ENCODE measurements at regions not wholly inside any gene's neighbourhood (a gene's known extent, or its start where the extent isn't known, plus 50 kb on each side); places are given as distances from the start of the nearest gene placed in this dataset.
"Not testable (repeated sequence)": the region's sequence is repeated elsewhere in the genome, so short reads cannot be mapped to it uniquely, and the experiment has no call there.

GRCh38 chr1:157437296-157437695 is 115.0 kb downstream of the FCRL5 start:
- H3K4me1 ChIP-seq (ENCODE audit: control insufficient read depth, insufficient read depth, low read length, unreplicated experiment): peaks cover 21% of the 10 kb centered on the region
- H3K79me2 ChIP-seq (ENCODE audit: control insufficient read depth, insufficient read depth, low read length, unreplicated experiment): no peaks in the 10 kb centered on the region
- H3K27ac ChIP-seq (ENCODE audit: low read depth, low read length): no peak overlapping the region
- H2AFZ ChIP-seq (ENCODE audit: low read length, unreplicated experiment): no peak overlapping the region
- H3K27me3 ChIP-seq (ENCODE audit: insufficient read depth, low read length): no peaks in the 10 kb centered on the region
- no peaks in the 10 kb centered on the region for H3K36me3 ChIP-seq (ENCODE audit: insufficient read depth, low read length)
- no peak overlapping the region for H3K4me3 ChIP-seq (ENCODE audit: low read depth, low read length)

DNA sequence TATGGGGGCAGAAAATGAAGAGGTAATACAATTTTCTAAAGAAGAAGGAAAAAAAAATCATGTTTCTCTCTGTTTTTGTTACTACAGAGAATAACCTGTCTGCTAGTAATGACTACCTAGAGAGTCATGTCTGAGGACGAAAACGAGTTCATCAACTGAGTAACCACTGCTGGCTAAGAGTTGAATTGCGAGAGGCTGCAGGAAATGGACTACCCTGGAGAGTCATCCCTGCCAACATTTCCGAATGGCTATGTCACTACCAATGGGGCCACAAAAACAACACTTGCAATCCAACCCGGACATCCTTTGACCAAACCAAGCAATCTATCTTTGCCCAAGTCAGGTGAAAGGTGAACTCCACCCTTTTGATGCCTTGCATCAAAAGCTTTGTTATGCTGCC is 120.6 kb downstream of the FCRL5 start:
- peaks cover 31% of the 10 kb centered on the region for H3K4me1 ChIP-seq (ENCODE audit: control insufficient read depth, insufficient read depth, low read length, unreplicated experiment)
- H2AFZ ChIP-seq (ENCODE audit: low read length, unreplicated experiment): no peak overlapping the region
- H3K36me3 ChIP-seq (ENCODE audit: insufficient read depth, low read length): no peaks in the 10 kb centered on the region
- H3K79me2 ChIP-seq (ENCODE audit: control insufficient read depth, insufficient read depth, low read length, unreplicated experiment): no peaks in the 10 kb centered on the region
- H3K27me3 ChIP-seq (ENCODE audit: insufficient read depth, low read length): no peaks in the 10 kb centered on the region
- H3K27ac ChIP-seq (ENCODE audit: low read depth, low read length): peak overlapping the region; percentile 28; the same call in 1 of the 2 replicates
- peak overlapping the region; percentile 20; the same call in 1 of the 2 replicates for H3K4me3 ChIP-seq (ENCODE audit: low read depth, low read length)

GRCh38 chr1:157429601-157430240 is 122.6 kb downstream of the FCRL5 start:
- H2AFZ ChIP-seq (ENCODE audit: low read length, unreplicated experiment): no peak overlapping the region
- H3K27ac ChIP-seq (ENCODE audit: low read depth, low read length): no peak overlapping the region
- H3K36me3 ChIP-seq (ENCODE audit: insufficient read depth, low read length): no peaks in the 10 kb centered on the region
- H3K4me3 ChIP-seq (ENCODE audit: low read depth, low read length): no peak overlapping the region
- H3K79me2 ChIP-seq (ENCODE audit: control insufficient read depth, insufficient read depth, low read length, unreplicated experiment): no peaks in the 10 kb centered on the region
- H3K4me1 ChIP-seq (ENCODE audit: control insufficient read depth, insufficient read depth, low read length, unreplicated experiment): peaks cover 30% of the 10 kb centered on the region
- no peaks in the 10 kb centered on the region for H3K27me3 ChIP-seq (ENCODE audit: insufficient read depth, low read length)

GRCh38 chr1:157423764-157424163 is 128.6 kb downstream of the FCRL5 start:
- H3K4me3 ChIP-seq (ENCODE audit: low read depth, low read length); H3K27ac ChIP-seq (ENCODE audit: low read depth, low read length); H2AFZ ChIP-seq (ENCODE audit: low read length, unreplicated experiment); H3K27me3 ChIP-seq (ENCODE audit: insufficient read depth, low read length); H3K36me3 ChIP-seq (ENCODE audit: insufficient read depth, low read length); H3K79me2 ChIP-seq (ENCODE audit: control insufficient read depth, insufficient read depth, low read length, unreplicated experiment); H3K4me1 ChIP-seq (ENCODE audit: control insufficient read depth, insufficient read depth, low read length, unreplicated experiment): not testable (repeated sequence)

DNA sequence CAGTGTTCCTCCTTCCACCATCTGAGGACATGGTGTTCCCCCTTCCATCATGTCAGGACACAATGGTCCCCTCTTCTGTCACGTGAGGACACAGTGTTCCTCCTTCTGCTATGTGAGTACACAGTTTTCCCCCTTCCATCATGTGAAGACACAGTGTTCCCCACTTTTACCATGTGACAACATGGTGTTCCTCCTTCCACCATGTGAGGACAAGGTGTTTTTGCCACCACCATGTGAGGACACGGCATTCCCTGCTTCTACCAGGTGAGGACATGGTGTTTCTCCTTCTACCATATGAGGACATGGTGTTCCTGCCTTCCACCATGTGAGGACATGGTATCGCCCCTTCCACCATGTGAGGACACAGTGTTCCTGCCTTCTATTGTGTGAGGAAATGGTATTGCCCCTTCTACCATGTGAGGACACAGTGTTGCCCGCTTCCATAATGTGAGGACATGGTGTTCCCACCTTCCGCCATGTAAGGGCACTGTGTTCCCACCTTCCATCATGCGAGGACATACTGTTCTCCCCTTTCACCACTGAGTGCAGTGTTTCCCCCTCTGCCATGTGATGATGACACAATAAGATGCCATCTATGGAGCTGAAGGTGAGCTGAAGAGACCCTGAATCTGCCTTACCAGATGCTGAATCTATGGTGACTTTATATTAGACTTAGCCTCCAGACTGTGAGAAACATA is 132.3 kb downstream of the FCRL5 start:
- no peak overlapping the region for H3K27ac ChIP-seq (ENCODE audit: low read depth, low read length)
- H3K4me1 ChIP-seq (ENCODE audit: control insufficient read depth, insufficient read depth, low read length, unreplicated experiment): no peaks in the 10 kb centered on the region
- H3K79me2 ChIP-seq (ENCODE audit: control insufficient read depth, insufficient read depth, low read length, unreplicated experiment): no peaks in the 10 kb centered on the region
- peaks cover 7% of the 10 kb centered on the region; the same call in 1 of the 2 replicates for H3K27me3 ChIP-seq (ENCODE audit: insufficient read depth, low read length)
- H2AFZ ChIP-seq (ENCODE audit: low read length, unreplicated experiment): no peak overlapping the region
- no peaks in the 10 kb centered on the region for H3K36me3 ChIP-seq (ENCODE audit: insufficient read depth, low read length)
- H3K4me3 ChIP-seq (ENCODE audit: low read depth, low read length): no peak overlapping the region

- no peaks in the 10 kb centered on the region for H3K79me2 ChIP-seq (ENCODE audit: control insufficient read depth, insufficient read depth, low read length, unreplicated experiment)
- peaks cover 7% of the 10 kb centered on the region; the same call in 1 of the 2 replicates for H3K27me3 ChIP-seq (ENCODE audit: insufficient read depth, low read length)
- no peaks in the 10 kb centered on the region for H3K36me3 ChIP-seq (ENCODE audit: insufficient read depth, low read length)
These were observed 133.7 kb downstream of the FCRL5 start for GRCh38 chr1:157418659-157419058.

GRCh38 chr1:157418231-157418630 is 134.1 kb downstream of the FCRL5 start:
- no peaks in the 10 kb centered on the region for H3K4me1 ChIP-seq (ENCODE audit: control insufficient read depth, insufficient read depth, low read length, unreplicated experiment)
- peaks cover 7% of the 10 kb centered on the region; the same call in 1 of the 2 replicates for H3K27me3 ChIP-seq (ENCODE audit: insufficient read depth, low read length)
- H3K27ac ChIP-seq (ENCODE audit: low read depth, low read length): no peak overlapping the region
- H2AFZ ChIP-seq (ENCODE audit: low read length, unreplicated experiment): no peak overlapping the region
- no peaks in the 10 kb centered on the region for H3K79me2 ChIP-seq (ENCODE audit: control insufficient read depth, insufficient read depth, low read length, unreplicated experiment)
- no peak overlapping the region for H3K4me3 ChIP-seq (ENCODE audit: low read depth, low read length)
- H3K36me3 ChIP-seq (ENCODE audit: insufficient read depth, low read length): no peaks in the 10 kb centered on the region

More at GRCh38 chr1:157418659-157419058, 133.7 kb downstream of the FCRL5 start:
- Histone ChIP-seq H3K27ac (ENCODE audit: low read depth, low read length) (no peak overlapping the region), H3K4me3 (ENCODE audit: low read depth, low read length) (no peak overlapping the region), H2AFZ (ENCODE audit: low read length, unreplicated experiment) (no peak overlapping the region), H3K4me1 (ENCODE audit: control insufficient read depth, insufficient read depth, low read length, unreplicated experiment) (no peaks in the 10 kb centered on the region)

DNA sequence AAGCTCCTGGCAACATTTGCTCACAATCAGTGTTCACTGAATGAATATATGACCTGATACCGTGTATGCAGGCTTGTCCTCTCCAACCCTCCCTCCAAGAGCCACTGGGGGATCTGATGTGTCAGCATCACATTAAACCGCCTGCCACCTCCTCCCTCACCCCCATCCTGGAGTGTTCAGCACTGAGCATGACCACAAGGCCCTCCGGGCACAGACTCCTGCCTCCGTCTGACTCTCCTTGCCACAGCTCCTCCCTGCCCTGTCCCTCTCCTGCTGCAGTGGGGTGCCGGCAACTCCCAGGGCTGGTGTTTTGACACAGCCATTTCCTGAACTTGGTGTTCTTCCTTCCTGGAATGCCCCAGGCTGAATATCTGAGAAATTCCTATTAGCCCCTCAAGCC is 136.7 kb downstream of the FCRL5 start:
- Histone ChIP-seq H3K36me3 (ENCODE audit: insufficient read depth, low read length) (no peaks in the 10 kb centered on the region), H3K4me1 (ENCODE audit: control insufficient read depth, insufficient read depth, low read length, unreplicated experiment) (no peaks in the 10 kb centered on the region), H3K79me2 (ENCODE audit: control insufficient read depth, insufficient read depth, low read length, unreplicated experiment) (no peaks in the 10 kb centered on the region), H3K27me3 (ENCODE audit: insufficient read depth, low read length) (peaks cover 7% of the 10 kb centered on the region; the same call in 1 of the 2 replicates), H2AFZ (ENCODE audit: low read length, unreplicated experiment) (no peak overlapping the region), H3K4me3 (ENCODE audit: low read depth, low read length) (no peak overlapping the region), H3K27ac (ENCODE audit: low read depth, low read length) (no peak overlapping the region)

GRCh38 chr1:157412308-157412707 is 140.0 kb downstream of the FCRL5 start:
- H3K79me2 ChIP-seq (ENCODE audit: control insufficient read depth, insufficient read depth, low read length, unreplicated experiment): no peaks in the 10 kb centered on the region
- H3K27me3 ChIP-seq (ENCODE audit: insufficient read depth, low read length): no peaks in the 10 kb centered on the region
- no peak overlapping the region for H2AFZ ChIP-seq (ENCODE audit: low read length, unreplicated experiment)
- H3K36me3 ChIP-seq (ENCODE audit: insufficient read depth, low read length): no peaks in the 10 kb centered on the region
- H3K4me3 ChIP-seq (ENCODE audit: low read depth, low read length): no peak overlapping the region
- no peaks in the 10 kb centered on the region for H3K4me1 ChIP-seq (ENCODE audit: control insufficient read depth, insufficient read depth, low read length, unreplicated experiment)
- no peak overlapping the region for H3K27ac ChIP-seq (ENCODE audit: low read depth, low read length)

DNA sequence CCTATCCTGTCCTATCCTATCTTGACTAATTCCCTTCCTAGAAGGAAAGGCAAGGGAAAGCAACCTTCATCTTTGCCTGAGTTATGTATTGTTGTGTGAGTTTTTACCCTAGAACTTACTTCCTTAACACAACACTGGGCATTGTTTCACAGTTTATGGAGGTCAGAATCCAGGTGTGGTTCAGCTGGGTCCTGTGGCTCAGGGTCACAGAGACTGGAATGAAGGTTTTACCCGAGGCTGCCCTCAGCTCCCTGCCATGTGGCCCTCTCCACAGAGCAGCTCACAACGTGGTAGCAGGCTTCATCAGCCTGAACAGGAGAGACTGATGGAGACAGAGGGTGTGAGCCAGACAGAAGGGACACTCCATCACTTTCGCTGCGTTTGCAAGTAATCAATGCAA is 140.5 kb downstream of the FCRL5 start:
- no peak overlapping the region for H3K4me3 ChIP-seq (ENCODE audit: low read depth, low read length)
- H3K79me2 ChIP-seq (ENCODE audit: control insufficient read depth, insufficient read depth, low read length, unreplicated experiment): no peaks in the 10 kb centered on the region
- H3K27ac ChIP-seq (ENCODE audit: low read depth, low read length): no peak overlapping the region
- no peaks in the 10 kb centered on the region for H3K4me1 ChIP-seq (ENCODE audit: control insufficient read depth, insufficient read depth, low read length, unreplicated experiment)
- no peak overlapping the region for H2AFZ ChIP-seq (ENCODE audit: low read length, unreplicated experiment)
- no peaks in the 10 kb centered on the region for H3K36me3 ChIP-seq (ENCODE audit: insufficient read depth, low read length)
- no peaks in the 10 kb centered on the region for H3K27me3 ChIP-seq (ENCODE audit: insufficient read depth, low read length)

GRCh38 chr1:157411064-157411463 is 141.3 kb downstream of the FCRL5 start:
- Histone ChIP-seq H3K27me3 (ENCODE audit: insufficient read depth, low read length) (no peaks in the 10 kb centered on the region), H3K36me3 (ENCODE audit: insufficient read depth, low read length) (no peaks in the 10 kb centered on the region), H3K79me2 (ENCODE audit: control insufficient read depth, insufficient read depth, low read length, unreplicated experiment) (no peaks in the 10 kb centered on the region), H3K4me3 (ENCODE audit: low read depth, low read length) (no peak overlapping the region), H3K4me1 (ENCODE audit: control insufficient read depth, insufficient read depth, low read length, unreplicated experiment) (no peaks in the 10 kb centered on the region), H2AFZ (ENCODE audit: low read length, unreplicated experiment) (no peak overlapping the region), H3K27ac (ENCODE audit: low read depth, low read length) (no peak overlapping the region)
